ENCODE measurements at regions not wholly inside any gene's neighbourhood (a gene's known extent, or its start where the extent isn't known, plus 50 kb on each side); places are given as distances from the start of the nearest gene placed in this dataset.

- WGBS, 3 donors: 46 to 48% (median 46%) methylated on average over 2 of the region's 2 CpGs
- Histone ChIP-seq H3K4me1 (ENCODE audit: insufficient read depth) (no peaks in the 10 kb centered on the region), H3K4me3 (no peak overlapping the region), H3K36me3 (no peaks in the 10 kb centered on the region), H3K9me3 (no peaks in the 10 kb centered on the region), H3K27ac (no peak overlapping the region), H3K27me3 (no peaks in the 10 kb centered on the region)
- no peak for TF ChIP-seq EP300 (IDR thresholded peaks at IDR 0.05)
- no peak for TF ChIP-seq POLR2A (IDR thresholded peaks at IDR 0.05)
- TF ChIP-seq CTCF (IDR thresholded peaks at IDR 0.05): no peak
- DNase-seq: no peak
- intact Hi-C loops (cut with DNase I): no loop called here
Observed at GRCh38 chr14:84541018-84541417, 988.9 kb upstream of the FLRT2 start.

- H3K4me1 ChIP-seq (ENCODE audit: insufficient read depth): no peaks in the 10 kb centered on the region
- TF ChIP-seq POLR2A (IDR thresholded peaks at IDR 0.05) (no peak), CTCF (IDR thresholded peaks at IDR 0.05) (no peak), EP300 (IDR thresholded peaks at IDR 0.05) (no peak)
- no peak overlapping the region for H3K4me3 ChIP-seq
- no peak overlapping the region for H3K27ac ChIP-seq
- intact Hi-C loops (cut with DNase I): no loop called here
- DNase-seq: no peak
- H3K9me3 ChIP-seq: no peaks in the 10 kb centered on the region
- no peaks in the 10 kb centered on the region for H3K36me3 ChIP-seq
- WGBS, 3 donors: 74 to 86% (median 74%) methylated on average over 1 of the region's 1 CpG
- H3K27me3 ChIP-seq: no peaks in the 10 kb centered on the region
Observed at GRCh38 chr14:84543859-84544258, 986.1 kb upstream of the FLRT2 start.

- H3K4me1 ChIP-seq (ENCODE audit: insufficient read depth): no peaks in the 10 kb centered on the region
- TF ChIP-seq POLR2A (IDR thresholded peaks at IDR 0.05): no peak
- TF ChIP-seq EP300 (IDR thresholded peaks at IDR 0.05): no peak
- TF ChIP-seq CTCF (IDR thresholded peaks at IDR 0.05): no peak
Observed at GRCh38 chr14:84544486-84545131, 985.3 kb upstream of the FLRT2 start.

GRCh38 chr14:84546236-84546635 is 983.7 kb upstream of the FLRT2 start:
- WGBS, 3 donors: 65 to 75% (median 71%) methylated on average over 2 of the region's 2 CpGs
- no peak overlapping the region for H3K4me3 ChIP-seq
- no peaks in the 10 kb centered on the region for H3K9me3 ChIP-seq
- DNase-seq: no peak
- H3K36me3 ChIP-seq: no peaks in the 10 kb centered on the region
- no peak overlapping the region for H3K27ac ChIP-seq
- TF ChIP-seq POLR2A (IDR thresholded peaks at IDR 0.05) (no peak), CTCF (IDR thresholded peaks at IDR 0.05) (no peak), EP300 (IDR thresholded peaks at IDR 0.05) (no peak)
- H3K4me1 ChIP-seq (ENCODE audit: insufficient read depth): no peaks in the 10 kb centered on the region
- intact Hi-C loops (cut with DNase I): no loop called here
- no peaks in the 10 kb centered on the region for H3K27me3 ChIP-seq

More at GRCh38 chr14:84544486-84545131, 985.3 kb upstream of the FLRT2 start:
- intact Hi-C loops (cut with DNase I): no loop called here
- Histone ChIP-seq H3K27me3 (no peaks in the 10 kb centered on the region), H3K36me3 (no peaks in the 10 kb centered on the region), H3K4me3 (no peak overlapping the region), H3K27ac (no peak overlapping the region), H3K9me3 (no peaks in the 10 kb centered on the region)
- DNase-seq: no peak
- 58 to 69% (median 59%) methylated on average over 6 of the region's 6 CpGs for WGBS, 3 donors

All from ovary (tissue), 7 donors.